Activated B cell treated with CpG ODN at 0.5 μM for 24 hours (primary cell): ENCODE measurements at regions not wholly inside any gene's neighbourhood (a gene's known extent, or its start where the extent isn't known, plus 50 kb on each side); places are given as distances from the start of the nearest gene placed in this dataset.

Source experiments
- ATAC-seq: fragments of 200-7000 bp; cut with Tn5 transposase; one replicate; pipeline ENCODE4 v1.10.0; 2021; ENCODE audit warnings: low read depth, mild to moderate bottlenecking, moderate library complexity
- CTCF ChIA-PET: fragments of 350-600 bp; sonication (Branson Sonifier 250); formaldehyde crosslinking; loops from one replicate; lab custom pipeline; 2021; ENCODE audit warnings: antibody characterized with exemption; lab: Charles Lee
- POLR2A ChIA-PET: fragments of 350-600 bp; sonication (Branson Sonifier 250); formaldehyde crosslinking; loops from one replicate; lab custom pipeline; 2021; ENCODE audit warnings: antibody characterized with exemption; lab: Charles Lee
- DNase-seq: peaks from one replicate; pipeline ENCODE4 v3.0.0; 2022
- H3K27ac Mint-ChIP-seq: one replicate; pipeline ENCODE4 v1.8.0; 2020; ENCODE audit warnings: mixed read lengths
- H3K27me3 Mint-ChIP-seq: one replicate; pipeline ENCODE4 v1.8.0; 2021; ENCODE audit warnings: mixed read lengths
- H3K36me3 Mint-ChIP-seq: one replicate; pipeline ENCODE4 v1.8.0; 2021; ENCODE audit warnings: low read depth, mixed read lengths
- H3K4me1 Mint-ChIP-seq: one replicate; pipeline ENCODE4 v1.8.0; 2021; ENCODE audit warnings: mixed read lengths
- H3K4me3 Mint-ChIP-seq: one replicate; pipeline ENCODE4 v1.8.0; 2020; ENCODE audit warnings: mild to moderate bottlenecking, mixed read lengths
- H3K9me3 Mint-ChIP-seq: one replicate; pipeline ENCODE4 v1.8.0; 2020; ENCODE audit warnings: mixed read lengths
- intact Hi-C: fragments of 100-400 bp; cut with micrococcal nuclease; formaldehyde crosslinking; loops from one replicate; pipeline ENCODE4 v1.15.1; 2024
- TF ChIP-seq, protein P1 (sequence below): fragments of 200-600 bp; IDR thresholded peaks from one replicate; pipeline ENCODE4 v1.8.0; 2022; ENCODE audit warnings: antibody characterized with exemption, mild to moderate bottlenecking

DNA sequence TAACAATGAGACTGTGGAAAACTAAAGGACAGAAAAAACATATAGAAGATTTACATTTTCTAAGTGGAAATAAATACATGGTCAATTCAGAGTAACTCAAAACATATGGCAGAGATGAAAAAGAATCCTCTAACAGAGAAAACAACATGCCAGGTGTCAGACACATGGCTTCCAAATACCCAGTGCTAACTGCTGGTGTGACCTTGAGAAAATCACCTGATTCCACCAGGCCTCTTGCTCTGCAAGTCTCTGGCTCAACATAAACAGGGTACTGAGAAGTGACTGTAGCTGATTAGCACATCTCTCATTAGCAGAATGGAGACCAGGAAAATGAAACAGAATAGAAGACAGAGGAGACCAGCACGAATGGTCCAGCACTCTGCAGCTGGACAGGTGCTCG, 210.8 kb downstream of the HNMT start:
- Mint-ChIP-seq H3K27me3 (no peaks in the 10 kb centered on the region), H3K4me3 (no peak overlapping the region), H3K36me3 (no peaks in the 10 kb centered on the region), H3K4me1 (no peaks in the 10 kb centered on the region), H3K27ac (no peak overlapping the region), H3K9me3 (no peaks in the 10 kb centered on the region)
- DNase-seq = no peak
- POLR2A ChIA-PET = no interaction called here
- no peak for ATAC-seq
- CTCF ChIA-PET = no interaction called here
- intact Hi-C loops = no loop called here
- TF ChIP-seq, protein P1, sequence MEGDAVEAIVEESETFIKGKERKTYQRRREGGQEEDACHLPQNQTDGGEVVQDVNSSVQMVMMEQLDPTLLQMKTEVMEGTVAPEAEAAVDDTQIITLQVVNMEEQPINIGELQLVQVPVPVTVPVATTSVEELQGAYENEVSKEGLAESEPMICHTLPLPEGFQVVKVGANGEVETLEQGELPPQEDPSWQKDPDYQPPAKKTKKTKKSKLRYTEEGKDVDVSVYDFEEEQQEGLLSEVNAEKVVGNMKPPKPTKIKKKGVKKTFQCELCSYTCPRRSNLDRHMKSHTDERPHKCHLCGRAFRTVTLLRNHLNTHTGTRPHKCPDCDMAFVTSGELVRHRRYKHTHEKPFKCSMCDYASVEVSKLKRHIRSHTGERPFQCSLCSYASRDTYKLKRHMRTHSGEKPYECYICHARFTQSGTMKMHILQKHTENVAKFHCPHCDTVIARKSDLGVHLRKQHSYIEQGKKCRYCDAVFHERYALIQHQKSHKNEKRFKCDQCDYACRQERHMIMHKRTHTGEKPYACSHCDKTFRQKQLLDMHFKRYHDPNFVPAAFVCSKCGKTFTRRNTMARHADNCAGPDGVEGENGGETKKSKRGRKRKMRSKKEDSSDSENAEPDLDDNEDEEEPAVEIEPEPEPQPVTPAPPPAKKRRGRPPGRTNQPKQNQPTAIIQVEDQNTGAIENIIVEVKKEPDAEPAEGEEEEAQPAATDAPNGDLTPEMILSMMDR = no peak

DNA sequence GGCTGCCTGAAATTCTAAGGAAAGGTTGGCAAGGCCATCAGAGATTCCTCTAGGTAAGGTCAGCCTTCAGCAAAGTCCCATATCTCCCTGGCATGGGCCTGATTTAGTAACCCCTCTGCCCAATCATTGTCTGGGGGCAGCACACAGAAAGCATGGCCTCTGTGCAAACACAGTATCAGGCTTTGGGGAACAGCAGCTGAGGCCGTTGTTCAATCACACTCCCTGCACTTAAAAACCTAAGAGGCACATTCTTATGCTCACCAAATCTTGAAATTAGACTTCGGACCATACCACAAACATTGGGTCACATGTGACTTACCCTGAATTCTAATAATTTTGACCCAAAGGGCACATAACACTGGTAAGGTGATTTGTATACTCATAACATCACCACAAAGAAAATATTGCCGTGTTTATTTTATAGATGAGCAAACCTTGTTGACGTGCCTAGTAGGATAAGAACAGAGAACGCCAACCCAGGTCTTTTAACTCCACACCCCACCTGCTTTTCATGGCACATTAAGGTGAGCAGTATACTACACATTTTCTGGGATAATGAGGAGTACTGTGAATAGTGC, 212.7 kb downstream of the HNMT start:
- CTCF ChIA-PET = no interaction called here
- TF ChIP-seq, protein P1 = no peak
- Mint-ChIP-seq H3K9me3 (no peaks in the 10 kb centered on the region), H3K4me3 (no peak overlapping the region), H3K36me3 (no peaks in the 10 kb centered on the region), H3K27ac (no peak overlapping the region), H3K4me1 (no peaks in the 10 kb centered on the region), H3K27me3 (no peaks in the 10 kb centered on the region)
- DNase-seq = no peak
- no peak for ATAC-seq
- intact Hi-C loops = no loop called here
- POLR2A ChIA-PET = no interaction called here

DNA sequence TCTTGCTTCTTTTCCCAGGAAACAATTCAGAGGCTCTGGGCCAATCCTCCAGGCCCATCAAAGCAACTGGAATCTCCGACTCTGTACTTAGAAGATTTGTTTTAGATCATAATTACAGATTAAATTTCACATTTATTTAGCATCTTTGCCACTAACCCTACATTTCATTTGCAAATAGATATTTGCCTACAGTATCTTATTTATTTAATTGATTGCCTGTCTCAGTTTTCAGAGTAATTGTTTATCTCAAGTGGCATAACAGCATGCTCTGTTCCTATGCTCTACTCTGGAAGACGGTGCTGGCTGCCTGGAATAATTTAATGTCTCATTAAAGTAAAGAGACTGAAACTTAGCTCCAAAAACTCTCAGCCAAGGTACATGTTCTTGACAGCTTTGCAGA, 213.4 kb downstream of the HNMT start:
- DNase-seq (no peak), ATAC-seq (no peak)
- Mint-ChIP-seq H3K4me1 (no peaks in the 10 kb centered on the region), H3K4me3 (no peak overlapping the region), H3K36me3 (no peaks in the 10 kb centered on the region), H3K27ac (no peak overlapping the region), H3K27me3 (no peaks in the 10 kb centered on the region), H3K9me3 (no peaks in the 10 kb centered on the region)
- CTCF ChIA-PET = no interaction called here
- TF ChIP-seq, protein P1 = no peak
- intact Hi-C loops = no loop called here
- POLR2A ChIA-PET = no interaction called here

DNA sequence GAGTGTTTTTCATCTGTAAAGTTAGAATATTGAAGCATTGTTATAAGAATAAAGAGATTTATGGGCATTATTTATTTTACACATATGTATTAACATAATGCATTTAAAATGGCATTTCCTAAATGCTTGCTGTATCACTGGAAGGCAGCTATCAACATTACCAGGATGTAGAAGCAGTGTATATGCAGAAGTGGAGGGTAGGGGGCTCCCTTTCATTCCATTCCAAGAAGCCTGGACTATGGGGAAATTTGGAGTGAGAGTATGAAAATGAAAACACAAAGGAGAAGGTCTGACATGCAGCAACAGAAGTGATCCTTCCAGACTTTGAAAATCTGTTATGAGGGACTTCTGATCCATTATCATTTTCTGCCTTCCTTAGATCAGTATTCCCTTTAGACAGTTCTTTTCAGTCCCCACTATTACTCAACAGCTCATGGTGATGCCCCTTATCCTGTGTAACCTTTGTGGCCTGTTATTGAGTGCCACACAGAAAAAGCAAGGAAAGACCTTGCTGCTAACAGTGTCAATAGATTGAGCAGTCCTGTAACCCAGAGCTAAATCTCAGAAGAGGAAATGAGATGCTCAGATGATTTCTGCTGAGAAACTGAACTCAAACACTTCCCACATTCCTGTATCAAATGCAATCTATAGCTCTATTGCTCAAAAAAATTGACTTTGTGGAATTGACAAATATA, 216.6 kb downstream of the HNMT start:
- H3K4me1 Mint-ChIP-seq = no peaks in the 10 kb centered on the region
- CTCF ChIA-PET = no interaction called here
- DNase-seq (no peak), ATAC-seq (no peak)
- POLR2A ChIA-PET = no interaction called here
- H3K27ac Mint-ChIP-seq = no peak overlapping the region
- no peaks in the 10 kb centered on the region for H3K27me3 Mint-ChIP-seq
- no peak overlapping the region for H3K4me3 Mint-ChIP-seq
- TF ChIP-seq, protein P1 = no peak
- intact Hi-C loops = no loop called here
- H3K9me3 Mint-ChIP-seq = no peaks in the 10 kb centered on the region
- no peaks in the 10 kb centered on the region for H3K36me3 Mint-ChIP-seq

DNA sequence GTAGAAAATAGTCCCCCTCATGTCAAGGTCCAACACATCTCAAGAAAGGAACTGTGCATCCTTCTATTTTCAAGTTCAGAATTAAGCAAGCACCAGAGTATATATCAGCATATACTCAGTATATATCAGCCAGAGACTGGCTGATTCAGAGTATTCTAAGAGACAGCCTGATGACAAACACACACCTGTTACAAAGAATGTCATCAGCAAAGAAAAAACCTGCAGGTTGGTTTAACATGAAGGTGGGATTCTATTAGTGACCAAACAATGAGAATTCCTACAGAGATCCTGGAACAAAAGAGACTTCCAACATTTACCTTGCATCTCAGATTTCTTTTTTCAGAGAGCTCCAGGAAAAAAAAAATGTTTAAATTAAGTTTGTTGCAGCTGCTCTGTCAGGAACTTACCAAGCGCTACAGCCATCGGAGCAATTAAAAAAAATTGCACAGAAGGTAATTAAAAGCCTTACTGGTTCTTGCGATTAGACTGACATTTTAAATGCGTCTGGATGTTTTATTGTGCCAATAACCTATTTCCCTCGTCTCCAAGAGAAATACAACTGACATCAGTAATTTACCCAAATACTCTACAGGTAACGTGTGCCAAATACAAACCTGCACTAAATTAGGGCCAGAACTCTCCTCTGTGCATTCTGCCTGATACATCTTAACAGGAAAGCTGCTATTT, 218.1 kb downstream of the HNMT start:
- CTCF ChIA-PET = no interaction called here
- intact Hi-C loops = no loop called here
- POLR2A ChIA-PET = no interaction called here
- TF ChIP-seq, protein P1 = no peak
- H3K36me3 Mint-ChIP-seq = no peaks in the 10 kb centered on the region
- H3K9me3 Mint-ChIP-seq = no peaks in the 10 kb centered on the region
- H3K4me1 Mint-ChIP-seq = no peaks in the 10 kb centered on the region
- no peaks in the 10 kb centered on the region for H3K27me3 Mint-ChIP-seq
- DNase-seq (no peak), ATAC-seq (no peak)
- no peak overlapping the region for H3K4me3 Mint-ChIP-seq
- H3K27ac Mint-ChIP-seq = no peak overlapping the region
